Vagina (tissue), 2 donors: ENCODE measurements at regions not wholly inside any gene's neighbourhood (a gene's known extent, or its start where the extent isn't known, plus 50 kb on each side); places are given as distances from the start of the nearest gene placed in this dataset.

Experiments used
- DNase-seq, 2 donors: peaks; one replicate each; pipeline ENCODE4 v3.0.0-alpha.2; 2017; ENCODE audit errors: extremely low spot score in 2 of 2
- H3K27ac ChIP-seq: fragments of 200-600 bp; sonication (generic); one replicate; pipeline ENCODE4 v1.5.1; 2019
- H3K27me3 ChIP-seq: fragments of 200-600 bp; sonication (generic); one replicate; pipeline ENCODE4 v1.5.1; 2019
- H3K36me3 ChIP-seq, 2 donors: fragments of 200-600 bp; sonication (generic); one replicate each; pipeline ENCODE4 v1.5.1; 2017 to 2019
- H3K4me1 ChIP-seq: fragments of 200-600 bp; sonication (generic); one replicate; pipeline ENCODE4 v1.5.1; 2019
- H3K4me3 ChIP-seq, 2 donors: fragments of 200-600 bp; sonication (generic); 1 replicate in 1 of 2; 2 replicates in 1 of 2; pipeline ENCODE4 v1.5.1; 2016 to 2019
- H3K9me3 ChIP-seq: fragments of 200-600 bp; sonication (generic); one replicate; pipeline ENCODE4 v1.5.1; 2019
- POLR2A ChIP-seq, 2 donors: fragments of 450-650 bp; IDR thresholded peaks; one replicate each; pipeline ENCODE4 v1.6.1; 2017; ENCODE audit warnings: antibody characterized with exemption in 2 of 2, mild to moderate bottlenecking in 2 of 2, moderate library complexity in 2 of 2
- POLR2AphosphoS5 ChIP-seq, 2 donors: sonication (generic); formaldehyde crosslinking; IDR thresholded peaks; one replicate each; pipeline ENCODE4 v1.9.0; 2017; ENCODE audit warnings: antibody characterized with exemption in 2 of 2, mild to moderate bottlenecking in 2 of 2, low read depth in 1 of 2; ENCODE audit not compliant: insufficient read depth in 1 of 2
- intact Hi-C: fragments of 100-400 bp; cut with DNase I; formaldehyde crosslinking; loops from one replicate; pipeline ENCODE4 v1.15.1; 2023
- TF ChIP-seq, protein P1 (sequence below), 3 experiments: fragments of 450-650 bp in 2 of 3; fragments of 200-600 bp in 1 of 3; sonication (generic) in 1 of 3; IDR thresholded peaks; one replicate each; pipeline ENCODE4 v1.5.1; 2017 to 2019; ENCODE audit warnings: antibody characterized with exemption in 3 of 3, mild to moderate bottlenecking in 2 of 3, moderate library complexity in 2 of 3

DNA sequence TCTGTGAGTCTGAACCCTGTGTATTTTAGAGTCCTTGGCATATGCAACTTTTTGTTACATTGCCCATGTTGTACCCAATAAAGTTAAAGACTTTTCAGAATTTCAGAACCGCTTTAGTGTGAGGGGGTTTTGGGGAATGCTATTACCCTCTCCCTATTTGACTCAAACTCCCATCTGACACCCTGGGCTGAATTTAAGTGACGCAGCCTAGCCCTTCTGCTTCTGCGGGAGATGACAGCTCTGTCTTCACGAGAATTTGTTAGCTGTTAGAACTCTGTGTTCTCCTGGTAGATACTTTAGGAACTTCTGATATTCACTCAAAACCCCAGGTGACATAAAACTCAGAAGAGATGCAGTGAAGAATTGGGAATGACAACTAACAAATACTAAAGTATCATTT lies 500.6 kb upstream of the ID4 start:
- no peaks in the 10 kb centered on the region for H3K27me3 ChIP-seq
- TF ChIP-seq, protein P1, sequence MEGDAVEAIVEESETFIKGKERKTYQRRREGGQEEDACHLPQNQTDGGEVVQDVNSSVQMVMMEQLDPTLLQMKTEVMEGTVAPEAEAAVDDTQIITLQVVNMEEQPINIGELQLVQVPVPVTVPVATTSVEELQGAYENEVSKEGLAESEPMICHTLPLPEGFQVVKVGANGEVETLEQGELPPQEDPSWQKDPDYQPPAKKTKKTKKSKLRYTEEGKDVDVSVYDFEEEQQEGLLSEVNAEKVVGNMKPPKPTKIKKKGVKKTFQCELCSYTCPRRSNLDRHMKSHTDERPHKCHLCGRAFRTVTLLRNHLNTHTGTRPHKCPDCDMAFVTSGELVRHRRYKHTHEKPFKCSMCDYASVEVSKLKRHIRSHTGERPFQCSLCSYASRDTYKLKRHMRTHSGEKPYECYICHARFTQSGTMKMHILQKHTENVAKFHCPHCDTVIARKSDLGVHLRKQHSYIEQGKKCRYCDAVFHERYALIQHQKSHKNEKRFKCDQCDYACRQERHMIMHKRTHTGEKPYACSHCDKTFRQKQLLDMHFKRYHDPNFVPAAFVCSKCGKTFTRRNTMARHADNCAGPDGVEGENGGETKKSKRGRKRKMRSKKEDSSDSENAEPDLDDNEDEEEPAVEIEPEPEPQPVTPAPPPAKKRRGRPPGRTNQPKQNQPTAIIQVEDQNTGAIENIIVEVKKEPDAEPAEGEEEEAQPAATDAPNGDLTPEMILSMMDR (IDR thresholded peaks at IDR 0.05): no peak
- no peak for TF ChIP-seq POLR2A (IDR thresholded peaks at IDR 0.05)
- no peak for TF ChIP-seq POLR2AphosphoS5 (IDR thresholded peaks at IDR 0.05; ENCODE audit: insufficient read depth in 1 of 2, low read depth in 1 of 2)
- H3K36me3 ChIP-seq: no peaks in the 10 kb centered on the region
- DNase-seq: no peak
- H3K9me3 ChIP-seq: no peaks in the 10 kb centered on the region
- H3K27ac ChIP-seq: no peak overlapping the region
- H3K4me1 ChIP-seq: no peaks in the 10 kb centered on the region
- intact Hi-C loops: no loop called here
- no peak overlapping the region for H3K4me3 ChIP-seq

DNA sequence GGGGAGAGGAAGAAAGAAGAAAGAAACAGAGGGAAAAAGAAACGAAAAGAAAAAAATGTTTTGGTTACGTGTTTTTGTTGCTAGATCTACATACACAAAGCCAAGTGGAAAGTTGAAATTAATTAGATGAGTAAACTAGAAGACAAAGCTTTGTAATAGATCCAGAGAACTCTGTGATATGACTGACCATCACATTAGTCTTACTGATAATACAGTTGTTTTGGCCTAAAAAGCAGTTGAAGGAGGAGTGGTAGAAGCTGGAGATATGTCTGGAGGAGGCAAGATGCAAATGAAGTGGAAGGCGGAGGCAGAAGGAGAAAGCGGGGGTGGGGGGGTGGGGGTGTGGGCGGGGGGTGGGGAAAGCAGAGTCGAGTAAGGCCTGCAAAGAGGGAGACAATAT lies 500.1 kb upstream of the ID4 start:
- no peak overlapping the region for H3K4me3 ChIP-seq
- no peaks in the 10 kb centered on the region for H3K27me3 ChIP-seq
- TF ChIP-seq POLR2A (IDR thresholded peaks at IDR 0.05) (no peak), POLR2AphosphoS5 (IDR thresholded peaks at IDR 0.05; ENCODE audit: insufficient read depth in 1 of 2, low read depth in 1 of 2) (no peak)
- TF ChIP-seq, protein P1 (IDR thresholded peaks at IDR 0.05): no peak
- H3K36me3 ChIP-seq: no peaks in the 10 kb centered on the region
- H3K9me3 ChIP-seq: no peaks in the 10 kb centered on the region
- DNase-seq: no peak
- no peaks in the 10 kb centered on the region for H3K4me1 ChIP-seq
- H3K27ac ChIP-seq: no peak overlapping the region
- intact Hi-C loops: no loop called here

DNA sequence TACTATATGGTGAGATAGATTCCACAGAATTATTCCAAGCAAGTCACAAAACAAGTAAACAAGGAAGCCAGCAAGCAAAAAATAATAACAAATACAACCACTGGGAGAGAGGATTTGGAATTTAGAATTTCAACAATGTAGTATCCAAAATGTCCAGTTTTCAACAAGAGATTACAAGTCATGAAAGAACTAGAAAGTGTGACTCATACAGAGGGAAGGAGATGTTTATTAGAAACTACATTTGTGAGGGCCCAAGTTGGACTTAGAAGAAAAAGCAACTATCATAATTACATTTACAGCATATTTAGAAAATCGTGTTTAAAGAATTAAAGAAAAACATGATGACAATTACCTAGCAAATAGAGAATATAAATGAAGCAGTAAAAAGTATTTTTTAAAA lies 494.6 kb upstream of the ID4 start:
- Histone ChIP-seq H3K4me1 (no peaks in the 10 kb centered on the region), H3K27ac (no peak overlapping the region), H3K4me3 (no peak overlapping the region), H3K9me3 (no peaks in the 10 kb centered on the region), H3K27me3 (no peaks in the 10 kb centered on the region), H3K36me3 (no peaks in the 10 kb centered on the region)
- no peak for DNase-seq
- TF ChIP-seq POLR2AphosphoS5 (IDR thresholded peaks at IDR 0.05; ENCODE audit: insufficient read depth in 1 of 2, low read depth in 1 of 2) (no peak), POLR2A (IDR thresholded peaks at IDR 0.05) (no peak)
- TF ChIP-seq, protein P1 (IDR thresholded peaks at IDR 0.05): no peak
- intact Hi-C loops: no loop called here

DNA sequence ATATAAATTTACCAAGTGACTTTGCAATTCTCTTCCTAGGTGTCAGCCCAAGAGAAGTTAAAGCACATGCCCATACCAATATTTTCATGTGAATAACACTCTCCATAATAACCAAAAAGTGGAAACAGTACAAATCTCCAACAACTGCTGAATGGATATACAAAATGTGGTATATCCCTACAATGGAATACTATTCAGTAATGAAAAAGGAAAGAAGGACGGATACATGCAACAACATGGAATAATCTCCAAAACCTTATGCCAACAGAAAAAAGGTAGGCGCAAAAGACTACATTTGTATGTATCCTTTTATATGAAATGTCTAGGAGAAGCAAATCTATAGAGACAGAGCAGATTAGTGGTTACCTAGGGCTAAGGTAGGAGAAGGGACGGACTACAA lies 487.7 kb upstream of the ID4 start:
- H3K27ac ChIP-seq: no peak overlapping the region
- H3K4me3 ChIP-seq: no peak overlapping the region
- H3K27me3 ChIP-seq: no peaks in the 10 kb centered on the region
- intact Hi-C loops: no loop called here
- H3K36me3 ChIP-seq: no peaks in the 10 kb centered on the region
- TF ChIP-seq POLR2A (IDR thresholded peaks at IDR 0.05) (no peak), POLR2AphosphoS5 (IDR thresholded peaks at IDR 0.05; ENCODE audit: insufficient read depth in 1 of 2, low read depth in 1 of 2) (no peak)
- TF ChIP-seq, protein P1 (IDR thresholded peaks at IDR 0.05): no peak
- H3K4me1 ChIP-seq: no peaks in the 10 kb centered on the region
- DNase-seq: no peak
- H3K9me3 ChIP-seq: no peaks in the 10 kb centered on the region

DNA sequence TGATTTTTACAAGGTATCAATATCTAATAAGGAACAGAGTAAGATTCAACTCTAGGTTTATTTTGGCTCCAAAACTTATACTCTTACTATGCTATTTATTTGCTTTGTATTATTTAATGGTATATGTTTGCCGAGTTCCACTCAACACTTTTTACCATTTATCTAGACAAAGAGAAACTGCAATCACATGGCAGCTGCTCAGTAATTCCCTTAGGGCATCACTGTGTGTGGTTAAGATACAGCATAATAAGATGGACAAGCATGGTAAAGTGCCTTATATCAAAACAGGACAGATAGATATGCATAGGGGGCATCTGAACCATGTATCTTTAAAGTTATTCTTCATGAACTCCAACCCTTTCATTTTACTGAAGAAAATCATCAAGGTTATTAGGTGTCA lies 483.0 kb upstream of the ID4 start:
- no peaks in the 10 kb centered on the region for H3K9me3 ChIP-seq
- intact Hi-C loops: no loop called here
- H3K36me3 ChIP-seq: no peaks in the 10 kb centered on the region
- no peaks in the 10 kb centered on the region for H3K4me1 ChIP-seq
- DNase-seq: no peak
- H3K27me3 ChIP-seq: no peaks in the 10 kb centered on the region
- TF ChIP-seq, protein P1 (IDR thresholded peaks at IDR 0.05): no peak
- TF ChIP-seq POLR2AphosphoS5 (IDR thresholded peaks at IDR 0.05; ENCODE audit: insufficient read depth in 1 of 2, low read depth in 1 of 2) (no peak), POLR2A (IDR thresholded peaks at IDR 0.05) (no peak)
- H3K27ac ChIP-seq: no peak overlapping the region
- H3K4me3 ChIP-seq: no peak overlapping the region
